AG04450 (cell line): ENCODE measurements at regions not wholly inside any gene's neighbourhood (a gene's known extent, or its start where the extent isn't known, plus 50 kb on each side); places are given as distances from the start of the nearest gene placed in this dataset.
"Not testable (repeated sequence)": the region's sequence is repeated elsewhere in the genome, so short reads cannot be mapped to it uniquely, and the experiment has no call there.

Experiments
- CTCF ChIA-PET: fragments of 300-600, 350-600 bp; formaldehyde crosslinking; extraction: SDS; loops from one replicate; lab custom pipeline; 2022; ENCODE audit warnings: antibody characterized with exemption, inconsistent platforms; lab: Charles Lee
- POLR2A ChIA-PET: fragments of 350-600 bp; formaldehyde crosslinking; extraction: SDS; loops from one replicate; lab custom pipeline; 2021; ENCODE audit warnings: antibody characterized with exemption, inconsistent platforms; lab: Yijun Ruan, JAX
- DNase-seq: peaks from one replicate; pipeline ENCODE4 v3.0.0-alpha.2; 2011; ENCODE audit warnings: low read depth, low spot score
- H3K27ac ChIP-seq: one replicate; pipeline ENCODE4 v1.5.1; 2012; ENCODE audit warnings: low read depth, low read length, control low read depth
- H3K27me3 ChIP-seq: one replicate; pipeline ENCODE4 v1.6.0; 2012; ENCODE audit warnings: low read length; ENCODE audit not compliant: control insufficient read depth, insufficient read depth
- H3K4me3 ChIP-seq: 2 replicates; pipeline ENCODE4 v1.5.1; 2011; ENCODE audit warnings: mild to moderate bottlenecking, low read depth, low read length, control low read depth
- H3K9me3 ChIP-seq: 2 replicates; pipeline ENCODE4 v1.5.1; 2012; ENCODE audit warnings: low read length; ENCODE audit not compliant: control insufficient read depth, insufficient read depth
- TF ChIP-seq, protein P1 (sequence below): IDR thresholded peaks from 2 replicates; pipeline ENCODE4 v1.5.1; 2011; ENCODE audit warnings: low read depth, low read length, control low read depth, inconsistent platforms

DNA sequence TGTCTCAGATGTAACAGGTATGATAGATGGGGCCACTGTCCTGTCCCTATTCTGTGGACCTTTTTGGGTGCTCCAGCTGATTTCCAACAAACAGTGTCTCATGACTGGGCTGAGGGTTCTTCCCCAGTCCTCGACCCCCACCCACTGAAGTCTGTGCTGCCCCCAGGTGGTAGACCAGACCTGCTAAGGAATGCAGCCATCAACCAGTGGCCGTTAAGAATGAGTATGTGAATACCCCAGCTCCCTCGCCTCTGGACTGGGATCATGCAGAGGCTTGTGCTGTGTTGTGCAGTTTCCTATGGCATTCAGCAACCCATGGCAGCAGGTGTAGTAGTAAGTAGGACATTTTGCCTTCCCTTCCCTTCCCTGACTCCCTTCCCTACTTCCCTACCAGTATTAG, 183.1 kb upstream of the KAZN start:
- DNase-seq: no peak
- POLR2A ChIA-PET: no interaction called here
- no peaks in the 10 kb centered on the region for H3K27me3 ChIP-seq
- no peak overlapping the region for H3K4me3 ChIP-seq
- TF ChIP-seq, protein P1, sequence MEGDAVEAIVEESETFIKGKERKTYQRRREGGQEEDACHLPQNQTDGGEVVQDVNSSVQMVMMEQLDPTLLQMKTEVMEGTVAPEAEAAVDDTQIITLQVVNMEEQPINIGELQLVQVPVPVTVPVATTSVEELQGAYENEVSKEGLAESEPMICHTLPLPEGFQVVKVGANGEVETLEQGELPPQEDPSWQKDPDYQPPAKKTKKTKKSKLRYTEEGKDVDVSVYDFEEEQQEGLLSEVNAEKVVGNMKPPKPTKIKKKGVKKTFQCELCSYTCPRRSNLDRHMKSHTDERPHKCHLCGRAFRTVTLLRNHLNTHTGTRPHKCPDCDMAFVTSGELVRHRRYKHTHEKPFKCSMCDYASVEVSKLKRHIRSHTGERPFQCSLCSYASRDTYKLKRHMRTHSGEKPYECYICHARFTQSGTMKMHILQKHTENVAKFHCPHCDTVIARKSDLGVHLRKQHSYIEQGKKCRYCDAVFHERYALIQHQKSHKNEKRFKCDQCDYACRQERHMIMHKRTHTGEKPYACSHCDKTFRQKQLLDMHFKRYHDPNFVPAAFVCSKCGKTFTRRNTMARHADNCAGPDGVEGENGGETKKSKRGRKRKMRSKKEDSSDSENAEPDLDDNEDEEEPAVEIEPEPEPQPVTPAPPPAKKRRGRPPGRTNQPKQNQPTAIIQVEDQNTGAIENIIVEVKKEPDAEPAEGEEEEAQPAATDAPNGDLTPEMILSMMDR: no peak
- H3K9me3 ChIP-seq: peaks cover 11% of the 10 kb centered on the region
- CTCF ChIA-PET: no interaction called here
- no peak overlapping the region for H3K27ac ChIP-seq

DNA sequence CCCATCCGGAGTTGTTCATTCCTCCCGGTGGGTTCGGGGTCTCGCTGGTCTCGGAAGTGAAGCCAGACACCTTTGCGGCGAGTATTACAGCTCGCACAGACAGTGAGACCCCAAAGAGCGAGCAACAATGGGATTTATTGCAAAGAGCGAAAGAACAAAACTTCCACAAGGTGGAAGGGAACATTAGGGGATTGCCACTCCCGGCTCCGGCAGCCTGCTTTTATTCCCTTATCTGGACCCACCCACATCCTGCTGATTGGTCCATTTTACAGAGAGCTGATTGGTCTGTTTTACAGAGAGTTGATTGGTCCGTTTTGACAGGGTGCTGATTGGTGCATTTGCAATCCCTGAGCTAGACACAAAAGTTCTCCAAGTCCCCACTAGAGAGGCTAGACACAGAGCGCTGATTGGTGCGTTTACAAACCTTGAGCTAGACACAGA, 178.7 kb upstream of the KAZN start:
- peaks cover 16% of the 10 kb centered on the region for H3K9me3 ChIP-seq
- POLR2A ChIA-PET, H3K27me3 ChIP-seq, DNase-seq, H3K27ac ChIP-seq, CTCF ChIA-PET, H3K4me3 ChIP-seq: not testable (repeated sequence)

DNA sequence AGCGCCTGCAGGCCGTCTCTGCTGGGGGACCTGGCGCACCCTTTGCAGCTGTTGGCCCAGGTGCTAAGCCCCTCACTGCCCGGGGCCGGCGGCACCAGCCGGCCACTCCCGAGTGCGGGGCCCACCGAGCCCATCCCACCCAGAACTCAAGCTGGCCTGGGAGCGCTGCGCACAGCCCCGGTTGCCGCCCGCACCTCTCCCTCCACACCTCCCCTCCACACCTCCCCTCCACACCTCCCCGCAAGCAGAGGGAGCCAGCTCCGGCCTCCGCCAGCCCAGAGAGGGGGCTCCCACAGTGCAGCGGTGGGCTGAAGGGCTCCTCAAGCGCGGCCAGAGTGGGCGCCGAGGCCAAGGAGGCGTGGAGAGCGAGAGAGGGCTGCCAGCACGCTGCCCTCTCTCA, 177.8 kb upstream of the KAZN start:
- DNase-seq: no peak
- H3K4me3 ChIP-seq: no peak overlapping the region
- ChIA-PET POLR2A (no interaction called here), CTCF (no interaction called here)
- H3K27me3 ChIP-seq: no peaks in the 10 kb centered on the region
- TF ChIP-seq, protein P1: no peak
- peaks cover 20% of the 10 kb centered on the region for H3K9me3 ChIP-seq
- H3K27ac ChIP-seq: no peak overlapping the region

DNA sequence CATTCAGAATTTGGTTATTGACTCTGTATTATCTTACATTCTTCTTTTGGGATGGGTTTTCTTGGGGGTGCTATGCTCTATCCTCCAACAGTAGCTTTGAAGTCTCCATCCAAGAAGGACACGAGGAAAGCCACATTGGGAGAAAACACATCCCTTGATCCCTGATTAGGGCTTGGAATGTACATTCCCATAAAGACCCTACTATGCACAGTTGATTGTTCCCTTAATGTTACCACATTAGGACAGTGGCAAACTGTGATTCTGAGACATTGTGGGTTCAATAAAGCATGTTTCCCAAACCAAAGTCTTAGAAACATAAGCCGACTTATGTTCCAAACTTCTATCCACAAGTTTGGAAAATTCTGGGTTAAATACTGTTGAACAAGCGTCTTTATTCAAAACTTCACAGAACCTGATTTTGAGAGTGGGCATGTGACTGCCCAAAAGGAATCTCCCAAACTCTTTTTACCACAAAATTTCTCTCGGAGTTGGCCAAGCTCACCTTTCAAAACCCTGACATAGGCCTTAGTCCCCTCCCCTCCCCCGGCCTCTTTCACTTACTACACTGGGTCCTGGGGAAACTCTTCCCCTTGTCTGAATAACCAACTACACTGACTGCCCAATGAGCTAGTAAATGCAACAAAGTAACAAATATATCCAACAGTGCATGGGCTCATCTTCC, 177.0 kb upstream of the KAZN start:
- CTCF ChIA-PET: no interaction called here
- POLR2A ChIA-PET: no interaction called here
- DNase-seq: no peak
- Histone ChIP-seq H3K27ac (no peak overlapping the region), H3K9me3 (peaks cover 20% of the 10 kb centered on the region), H3K4me3 (no peak overlapping the region), H3K27me3 (no peaks in the 10 kb centered on the region)
- TF ChIP-seq, protein P1: no peak

DNA sequence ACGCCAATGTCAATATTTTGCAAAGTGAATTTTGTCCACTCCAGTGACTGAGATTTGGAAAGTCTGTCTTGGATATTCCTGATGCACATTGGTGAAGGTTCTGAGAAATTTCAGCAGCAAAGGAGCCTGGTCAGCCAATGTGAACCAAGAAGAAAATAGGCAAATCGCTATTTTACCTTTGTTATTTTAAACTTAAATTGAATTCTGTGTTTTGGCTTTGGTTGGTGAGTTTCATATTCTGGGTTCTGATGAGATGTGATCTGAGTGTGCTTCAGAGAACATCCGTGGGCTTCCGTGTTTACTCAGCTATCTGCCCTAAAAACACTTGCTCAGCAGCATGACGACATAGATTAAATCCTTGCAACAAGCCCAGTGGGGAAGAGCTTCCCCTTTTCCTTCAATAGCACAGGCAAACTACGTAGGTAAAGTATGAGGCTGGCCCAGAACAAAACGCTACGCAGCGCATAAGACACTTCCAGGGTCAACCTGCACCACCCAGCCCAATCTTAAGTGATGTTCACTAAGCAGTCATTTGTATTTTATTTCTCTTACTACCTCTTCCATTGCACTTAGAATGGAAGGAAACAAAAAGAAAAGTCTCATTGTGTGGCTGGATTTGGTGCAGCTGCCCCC, 176.4 kb upstream of the KAZN start:
- Histone ChIP-seq H3K4me3 (no peak overlapping the region), H3K27ac (no peak overlapping the region), H3K9me3 (peaks cover 20% of the 10 kb centered on the region), H3K27me3 (no peaks in the 10 kb centered on the region)
- POLR2A ChIA-PET: no interaction called here
- CTCF ChIA-PET: no interaction called here
- TF ChIP-seq, protein P1: no peak
- no peak for DNase-seq
